GM18505 (cell line): ENCODE measurements at regions not wholly inside any gene's neighbourhood (a gene's known extent, or its start where the extent isn't known, plus 50 kb on each side); places are given as distances from the start of the nearest gene placed in this dataset.

ENCODE experiments used
- ATAC-seq: cut with Tn5 transposase; IDR thresholded peaks from one replicate; pipeline ENCODE4 v1.9.1; 2021; ENCODE audit not compliant: unreplicated experiment
- POLR2A ChIP-seq: IDR thresholded peaks from 4 replicates; pipeline ENCODE4 v1.6.1; 2011; ENCODE audit warnings: borderline replicate concordance; ENCODE audit not compliant: insufficient read depth, insufficient read length; ENCODE audit errors: extremely low read depth

- ATAC-seq: no peak
- TF ChIP-seq POLR2A: no peak
Observed at GRCh38 chr2:195316486-195316885, 340.5 kb upstream of the SLC39A10 start.

GRCh38 chr2:195313962-195314361, 343.1 kb upstream of the SLC39A10 start:
- TF ChIP-seq POLR2A: no peak

GRCh38 chr2:195312662-195313061, 344.4 kb upstream of the SLC39A10 start:
- no peak for ATAC-seq
- no peak for TF ChIP-seq POLR2A

More at GRCh38 chr2:195313962-195314361, 343.1 kb upstream of the SLC39A10 start:
- ATAC-seq: peak; percentile 68

- no peak for TF ChIP-seq POLR2A
Observed at GRCh38 chr2:195308163-195308562, 348.9 kb upstream of the SLC39A10 start.

GRCh38 chr2:195307751-195308150, 349.3 kb upstream of the SLC39A10 start:
- no peak for ATAC-seq
- no peak for TF ChIP-seq POLR2A

More at GRCh38 chr2:195308163-195308562, 348.9 kb upstream of the SLC39A10 start:
- no peak for ATAC-seq

GRCh38 chr2:195304310-195304709, 352.7 kb upstream of the SLC39A10 start:
- peak; percentile 65 for ATAC-seq
- no peak for TF ChIP-seq POLR2A

- ATAC-seq: no peak
- TF ChIP-seq POLR2A: no peak
Observed at GRCh38 chr2:195300631-195301030, 356.4 kb upstream of the SLC39A10 start.

- TF ChIP-seq POLR2A: no peak
- no peak for ATAC-seq
Observed at GRCh38 chr2:195299600-195299999, 357.4 kb upstream of the SLC39A10 start.

GRCh38 chr2:195296490-195296889, 360.5 kb upstream of the SLC39A10 start:
- TF ChIP-seq POLR2A: no peak
- no peak for ATAC-seq

GRCh38 chr2:195289081-195289480, 367.9 kb upstream of the SLC39A10 start:
- ATAC-seq: no peak
- no peak for TF ChIP-seq POLR2A

- ATAC-seq: no peak
Observed at GRCh38 chr2:195279840-195280427, 377.1 kb upstream of the SLC39A10 start.

GRCh38 chr2:195270466-195271039, 386.5 kb upstream of the SLC39A10 start:
- no peak for TF ChIP-seq POLR2A
- no peak for ATAC-seq

More at GRCh38 chr2:195279840-195280427, 377.1 kb upstream of the SLC39A10 start:
- no peak for TF ChIP-seq POLR2A

GRCh38 chr2:195269220-195269619, 387.8 kb upstream of the SLC39A10 start:
- ATAC-seq: no peak
- no peak for TF ChIP-seq POLR2A

GRCh38 chr2:195257979-195258378, 399.0 kb upstream of the SLC39A10 start:
- no peak for ATAC-seq
- no peak for TF ChIP-seq POLR2A
